Hepatocyte (in vitro differentiated cells): ENCODE measurements at regions not wholly inside any gene's neighbourhood (a gene's known extent, or its start where the extent isn't known, plus 50 kb on each side); places are given as distances from the start of the nearest gene placed in this dataset.

Source experiments
- DNase-seq: peaks from one replicate; pipeline ENCODE4 v3.0.0-alpha.2; 2016; ENCODE audit warnings: low spot score
- H2AFZ ChIP-seq: fragments of 200-600 bp; sonication (generic); 2 replicates; pipeline ENCODE4 v1.6.0; 2016; ENCODE audit warnings: antibody characterized with exemption, mild to moderate bottlenecking
- H3K27ac ChIP-seq: fragments of 200-600 bp; sonication (generic); 2 replicates; pipeline ENCODE4 v1.5.1; 2016; ENCODE audit warnings: mild to moderate bottlenecking
- H3K27me3 ChIP-seq: fragments of 200-600 bp; sonication (generic); 2 replicates; pipeline ENCODE4 v1.6.1; 2016
- H3K36me3 ChIP-seq: fragments of 200-600 bp; sonication (generic); replicated peaks from 2 replicates; pipeline ENCODE4 v1.5.1; 2016; ENCODE audit warnings: low read depth; ENCODE audit not compliant: insufficient read depth
- H3K4me1 ChIP-seq: fragments of 200-600 bp; sonication (generic); 2 replicates; pipeline ENCODE4 v1.5.1; 2016; ENCODE audit warnings: mild to moderate bottlenecking, moderate library complexity; ENCODE audit not compliant: insufficient read depth
- H3K4me2 ChIP-seq: fragments of 200-600 bp; sonication (generic); 2 replicates; pipeline ENCODE4 v1.6.0; 2016
- H3K4me3 ChIP-seq: fragments of 200-600 bp; sonication (generic); 2 replicates; pipeline ENCODE4 v1.5.1; 2016; ENCODE audit warnings: mild to moderate bottlenecking
- H3K79me2 ChIP-seq: fragments of 200-600 bp; sonication (generic); 2 replicates; pipeline ENCODE4 v1.6.0; 2017; ENCODE audit warnings: mild to moderate bottlenecking
- H3K9me2 ChIP-seq: fragments of 200-600 bp; sonication (generic); replicated peaks from 2 replicates; pipeline ENCODE4 v1.6.0; 2017; ENCODE audit warnings: mild to moderate bottlenecking; ENCODE audit not compliant: insufficient read depth
- H3K9me3 ChIP-seq: fragments of 200-600 bp; sonication (generic); 2 replicates; pipeline ENCODE4 v1.5.1; 2016; ENCODE audit warnings: low read depth, mild to moderate bottlenecking
- H4K20me1 ChIP-seq: fragments of 200-600 bp; sonication (generic); 2 replicates; pipeline ENCODE4 v1.6.0; 2016; ENCODE audit warnings: mild to moderate bottlenecking; ENCODE audit not compliant: insufficient read depth, poor library complexity, severe bottlenecking
- EZH2 ChIP-seq: fragments of 200-600 bp; sonication (generic); IDR thresholded peaks from 2 replicates; pipeline ENCODE4 v1.6.1; 2016; ENCODE audit warnings: antibody characterized with exemption, mild to moderate bottlenecking, borderline replicate concordance
- EZH2phosphoT487 ChIP-seq: fragments of 200-600 bp; sonication (generic); IDR thresholded peaks from one replicate; pipeline ENCODE4 v1.6.1; 2018; ENCODE audit warnings: antibody characterized with exemption, mild to moderate bottlenecking, low read depth, moderate library complexity; ENCODE audit not compliant: unreplicated experiment, severe bottlenecking
- WGBS: methylation state at CpG from one replicate; pipeline ENCODE4 v1.1.6; 2016; ENCODE audit warnings: low lambda C conversion rate; ENCODE audit errors: missing lambda C conversion rate; 5-methylcytosine and 5-hydroxymethylcytosine counted together
- TF ChIP-seq, protein P1 (sequence below): fragments of 200-600 bp; sonication (generic); IDR thresholded peaks from 2 replicates; pipeline ENCODE4 v1.5.1; 2016; ENCODE audit warnings: antibody characterized with exemption, mild to moderate bottlenecking; ENCODE audit not compliant: poor library complexity

DNA sequence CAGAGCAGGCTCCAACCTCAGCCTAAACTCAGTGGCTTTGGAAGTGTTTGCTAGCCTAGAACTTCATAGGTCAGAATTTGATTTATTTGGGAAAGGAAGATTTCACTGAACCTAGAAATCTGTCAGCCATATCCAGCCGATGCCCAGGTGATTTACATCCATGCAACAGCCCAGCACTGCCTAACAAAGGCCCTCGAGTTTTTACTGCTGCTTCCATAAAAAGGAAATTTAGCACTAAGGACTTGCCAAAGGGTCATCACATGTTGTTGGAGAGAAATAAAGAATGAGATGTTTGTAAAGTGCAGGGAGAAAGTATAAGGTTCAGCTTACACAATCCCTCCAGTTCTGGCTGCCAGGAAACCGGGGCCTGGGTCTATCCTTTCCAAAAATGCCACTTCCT is 614.2 kb downstream of the BCL11A start:
- WGBS, result 72% methylated on average over 3 of the region's 3 CpGs
- no peak for DNase-seq

DNA sequence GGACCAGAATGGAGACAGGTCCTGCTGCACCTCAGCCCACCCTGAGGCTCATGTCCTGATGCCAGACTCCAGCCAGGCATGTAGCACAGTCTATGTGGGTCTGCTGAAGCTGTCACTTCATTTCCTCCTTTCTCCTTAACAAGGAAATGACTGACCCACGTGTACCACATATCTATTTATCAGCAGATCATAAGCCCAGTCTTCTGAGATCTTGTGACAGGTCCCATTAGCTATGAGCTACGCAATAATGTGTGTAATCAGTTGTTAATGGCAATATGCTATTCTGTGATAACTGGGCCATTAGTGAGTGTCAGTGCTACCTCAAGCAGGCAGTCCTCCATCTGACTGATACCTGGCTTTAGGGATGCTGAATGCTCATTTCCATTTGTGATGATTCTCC is 615.3 kb downstream of the BCL11A start:
- WGBS, result 58% methylated on average over 2 of the region's 2 CpGs
- DNase-seq, result peak; percentile 11

More for the DNA sequence above, 614.2 kb downstream of the BCL11A start:
- no peak overlapping the region for H2AFZ ChIP-seq
- H3K27me3 ChIP-seq, result no peaks in the 10 kb centered on the region
- no peak overlapping the region for H3K4me2 ChIP-seq
- H3K79me2 ChIP-seq, result no peaks in the 10 kb centered on the region
- no peaks in the 10 kb centered on the region for H3K36me3 ChIP-seq
- no peak overlapping the region for H3K27ac ChIP-seq
- no peaks in the 10 kb centered on the region for H3K9me3 ChIP-seq
- no peak overlapping the region for H3K4me3 ChIP-seq
- no peaks in the 10 kb centered on the region for H3K9me2 ChIP-seq
- TF ChIP-seq, protein P1, sequence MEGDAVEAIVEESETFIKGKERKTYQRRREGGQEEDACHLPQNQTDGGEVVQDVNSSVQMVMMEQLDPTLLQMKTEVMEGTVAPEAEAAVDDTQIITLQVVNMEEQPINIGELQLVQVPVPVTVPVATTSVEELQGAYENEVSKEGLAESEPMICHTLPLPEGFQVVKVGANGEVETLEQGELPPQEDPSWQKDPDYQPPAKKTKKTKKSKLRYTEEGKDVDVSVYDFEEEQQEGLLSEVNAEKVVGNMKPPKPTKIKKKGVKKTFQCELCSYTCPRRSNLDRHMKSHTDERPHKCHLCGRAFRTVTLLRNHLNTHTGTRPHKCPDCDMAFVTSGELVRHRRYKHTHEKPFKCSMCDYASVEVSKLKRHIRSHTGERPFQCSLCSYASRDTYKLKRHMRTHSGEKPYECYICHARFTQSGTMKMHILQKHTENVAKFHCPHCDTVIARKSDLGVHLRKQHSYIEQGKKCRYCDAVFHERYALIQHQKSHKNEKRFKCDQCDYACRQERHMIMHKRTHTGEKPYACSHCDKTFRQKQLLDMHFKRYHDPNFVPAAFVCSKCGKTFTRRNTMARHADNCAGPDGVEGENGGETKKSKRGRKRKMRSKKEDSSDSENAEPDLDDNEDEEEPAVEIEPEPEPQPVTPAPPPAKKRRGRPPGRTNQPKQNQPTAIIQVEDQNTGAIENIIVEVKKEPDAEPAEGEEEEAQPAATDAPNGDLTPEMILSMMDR, result no peak
- TF ChIP-seq EZH2 (no peak), EZH2phosphoT487 (no peak)
- H3K4me1 ChIP-seq, result no peaks in the 10 kb centered on the region
- no peaks in the 10 kb centered on the region for H4K20me1 ChIP-seq

DNA sequence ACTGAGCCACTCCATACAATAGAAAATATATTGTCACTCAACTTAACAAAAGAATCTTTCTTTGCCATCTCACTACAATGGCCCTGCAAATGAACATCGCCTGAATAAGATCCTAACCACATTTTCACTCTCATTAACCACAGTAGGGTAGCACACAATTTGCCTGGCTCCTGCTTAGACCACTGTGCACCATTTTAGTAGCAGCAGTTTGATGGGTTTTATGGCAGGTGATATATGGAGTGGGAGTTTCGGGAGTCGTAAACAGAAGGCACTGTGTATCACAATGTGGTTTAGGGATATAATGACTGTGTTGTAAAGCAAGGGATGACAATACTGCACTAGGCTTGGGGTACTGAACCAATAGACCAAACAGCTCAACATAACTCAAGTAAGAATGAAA is 617.4 kb downstream of the BCL11A start:
- H3K36me3 ChIP-seq, result no peaks in the 10 kb centered on the region
- H3K4me2 ChIP-seq, result no peak overlapping the region
- DNase-seq, result no peak
- H2AFZ ChIP-seq, result no peak overlapping the region
- 77% methylated on average over 3 of the region's 3 CpGs for WGBS
- no peak overlapping the region for H3K4me3 ChIP-seq
- H3K27ac ChIP-seq, result no peak overlapping the region
- no peaks in the 10 kb centered on the region for H3K79me2 ChIP-seq
- TF ChIP-seq, protein P1, result no peak
- no peak for TF ChIP-seq EZH2
- no peak for TF ChIP-seq EZH2phosphoT487
- H3K27me3 ChIP-seq, result no peaks in the 10 kb centered on the region
- H3K9me2 ChIP-seq, result no peaks in the 10 kb centered on the region
- H4K20me1 ChIP-seq, result no peaks in the 10 kb centered on the region
- H3K4me1 ChIP-seq, result no peaks in the 10 kb centered on the region
- H3K9me3 ChIP-seq, result no peaks in the 10 kb centered on the region

More for the DNA sequence above, 615.3 kb downstream of the BCL11A start:
- H3K4me1 ChIP-seq, result no peaks in the 10 kb centered on the region
- H3K9me2 ChIP-seq, result no peaks in the 10 kb centered on the region
- no peak overlapping the region for H3K4me3 ChIP-seq
- H3K9me3 ChIP-seq, result no peaks in the 10 kb centered on the region
- H4K20me1 ChIP-seq, result no peaks in the 10 kb centered on the region
- no peak overlapping the region for H3K4me2 ChIP-seq
- no peaks in the 10 kb centered on the region for H3K79me2 ChIP-seq
- no peak overlapping the region for H3K27ac ChIP-seq
- H3K36me3 ChIP-seq, result no peaks in the 10 kb centered on the region
- TF ChIP-seq EZH2 (no peak), EZH2phosphoT487 (no peak)
- TF ChIP-seq, protein P1, result no peak
- no peak overlapping the region for H2AFZ ChIP-seq
- H3K27me3 ChIP-seq, result no peaks in the 10 kb centered on the region

DNA sequence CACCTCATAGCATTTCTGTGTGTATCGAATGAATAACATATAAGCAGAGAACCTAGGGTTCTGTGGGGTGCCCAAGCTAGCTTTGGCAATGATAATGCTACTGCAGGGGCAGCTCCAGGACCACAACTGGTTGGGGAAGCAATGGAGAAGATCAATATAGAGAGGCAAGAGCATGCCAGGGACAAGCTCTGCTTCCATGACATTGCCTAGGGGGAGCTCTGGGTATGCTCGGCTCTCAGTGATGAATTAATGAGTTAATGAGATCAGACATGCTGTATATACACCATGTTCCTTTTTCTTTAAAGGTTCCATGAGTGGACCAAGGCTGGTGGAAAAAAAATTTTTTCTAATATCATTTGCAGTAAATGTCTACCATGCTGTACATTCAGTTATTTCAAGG is 618.4 kb downstream of the BCL11A start:
- Histone ChIP-seq H2AFZ (no peak overlapping the region), H3K9me2 (no peaks in the 10 kb centered on the region), H3K27me3 (no peaks in the 10 kb centered on the region), H3K36me3 (no peaks in the 10 kb centered on the region), H3K4me3 (no peak overlapping the region), H3K4me2 (no peak overlapping the region), H3K27ac (no peak overlapping the region), H3K4me1 (no peaks in the 10 kb centered on the region), H3K9me3 (no peaks in the 10 kb centered on the region), H4K20me1 (no peaks in the 10 kb centered on the region), H3K79me2 (no peaks in the 10 kb centered on the region)
- TF ChIP-seq EZH2, result no peak
- TF ChIP-seq, protein P1, result no peak
- TF ChIP-seq EZH2phosphoT487, result no peak
- 65% methylated on average over 2 of the region's 2 CpGs for WGBS
- no peak for DNase-seq
